ELR (cell line): ENCODE measurements at regions not wholly inside any gene's neighbourhood (a gene's known extent, or its start where the extent isn't known, plus 50 kb on each side); places are given as distances from the start of the nearest gene placed in this dataset.
"Not testable (repeated sequence)": the region's sequence is repeated elsewhere in the genome, so short reads cannot be mapped to it uniquely, and the experiment has no call there.

ENCODE experiments used
- DNase-seq: peaks from one replicate; pipeline ENCODE4 v3.0.0-alpha.2; 2015; ENCODE audit warnings: low read depth

DNA sequence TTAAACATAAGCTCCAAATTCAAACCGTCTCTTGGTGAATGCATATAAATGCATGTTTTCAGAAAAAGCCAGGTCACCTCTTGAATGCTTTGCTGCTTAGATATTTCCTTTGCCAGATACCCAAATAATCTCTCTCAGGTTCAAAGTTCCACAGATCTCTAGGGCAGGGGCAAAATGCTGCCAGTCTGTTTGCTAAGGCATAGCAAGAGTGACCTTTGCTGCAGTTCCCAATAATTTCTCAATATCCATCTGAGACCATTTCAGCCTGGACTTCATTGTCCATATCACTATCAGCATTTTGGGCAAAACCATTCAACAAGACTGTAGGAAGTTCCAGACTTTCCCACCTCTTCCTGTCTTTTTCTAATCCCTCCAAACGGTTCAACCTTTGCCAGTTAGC lies 1006.2 kb upstream of the KCND2 start:
- not testable (repeated sequence) for DNase-seq

- peak; percentile 63 for DNase-seq
Observed at GRCh38 chr7:119270045-119270464, 1002.9 kb upstream of the KCND2 start.

GRCh38 chr7:119270644-119271043 lies 1002.3 kb upstream of the KCND2 start:
- no peak for DNase-seq

DNA sequence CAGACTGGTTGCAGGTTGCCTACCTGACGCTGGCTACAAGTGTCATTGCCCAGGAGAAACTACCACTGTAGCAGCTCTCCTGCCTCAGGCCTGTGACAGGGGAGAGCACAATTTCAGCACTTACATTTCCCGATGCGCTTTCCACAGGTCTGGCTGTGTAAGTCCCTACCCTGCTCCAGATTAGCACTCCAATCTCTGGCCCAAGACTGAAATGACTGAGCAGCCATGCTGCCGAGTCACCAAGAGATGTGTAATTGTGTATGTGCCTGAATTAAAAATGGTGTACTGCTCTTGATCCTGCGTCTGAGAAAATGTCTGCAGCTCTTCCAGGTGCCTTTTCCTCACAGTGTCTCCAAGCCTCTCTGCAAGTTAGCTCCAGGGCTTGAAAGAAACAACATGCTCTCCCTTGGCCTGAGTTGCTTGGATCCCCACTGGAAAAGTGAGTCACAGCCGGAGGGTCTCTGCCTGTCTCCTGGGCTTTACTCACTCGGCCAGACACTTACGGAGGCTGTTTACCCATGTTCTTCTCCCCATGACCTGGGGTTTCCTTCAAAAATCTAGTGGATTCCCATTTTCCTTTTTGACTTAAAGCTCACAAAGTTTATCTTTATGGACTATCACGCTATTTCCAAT lies 1001.7 kb upstream of the KCND2 start:
- DNase-seq, result no peak

- no peak for DNase-seq
Observed at GRCh38 chr7:119281181-119281846, 991.7 kb upstream of the KCND2 start.

- no peak for DNase-seq
Observed at GRCh38 chr7:119283353-119283752, 989.6 kb upstream of the KCND2 start.

DNA sequence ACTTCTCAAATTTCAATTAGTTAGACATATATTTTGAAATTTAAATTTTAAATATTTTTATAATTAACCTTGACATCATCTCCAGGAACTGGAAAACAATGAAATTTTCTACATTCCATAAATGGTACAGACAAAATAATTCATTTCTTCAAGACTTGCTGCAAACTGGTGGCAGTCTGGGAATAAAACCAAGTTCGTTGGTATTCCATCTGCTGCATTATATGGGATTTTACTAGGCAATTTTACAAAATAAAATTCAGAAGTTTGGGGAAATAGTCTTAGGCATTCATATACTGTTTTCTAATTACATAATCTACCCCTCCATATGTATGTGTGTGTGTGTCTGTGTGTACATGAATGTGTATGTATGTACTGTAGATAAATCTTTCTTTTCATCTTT lies 984.6 kb upstream of the KCND2 start:
- no peak for DNase-seq

GRCh38 chr7:119300341-119300740 lies 972.6 kb upstream of the KCND2 start:
- DNase-seq, result not testable (repeated sequence)

GRCh38 chr7:119320316-119320715 lies 952.7 kb upstream of the KCND2 start:
- DNase-seq, result no peak

DNA sequence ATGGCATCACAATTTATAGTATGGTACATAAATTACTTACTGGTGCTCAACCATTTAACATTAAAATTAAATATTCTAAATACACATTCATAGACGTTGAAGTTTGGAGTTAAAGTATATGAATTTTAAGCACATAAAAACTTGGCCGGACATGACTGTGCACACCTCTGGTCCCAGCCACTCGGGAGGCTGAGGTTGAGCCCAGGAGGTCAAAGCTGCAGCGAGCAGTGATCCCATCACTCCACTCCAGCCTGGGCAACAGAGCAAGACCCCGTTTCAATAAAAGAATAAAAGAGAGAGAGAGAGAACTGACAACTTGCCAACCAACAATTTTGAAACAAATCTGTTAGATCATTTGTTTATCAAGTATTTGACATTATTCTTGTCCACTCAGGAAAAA lies 943.3 kb upstream of the KCND2 start:
- DNase-seq, result no peak

- DNase-seq, result no peak
Observed at GRCh38 chr7:119335405-119335804, 937.6 kb upstream of the KCND2 start.

DNA sequence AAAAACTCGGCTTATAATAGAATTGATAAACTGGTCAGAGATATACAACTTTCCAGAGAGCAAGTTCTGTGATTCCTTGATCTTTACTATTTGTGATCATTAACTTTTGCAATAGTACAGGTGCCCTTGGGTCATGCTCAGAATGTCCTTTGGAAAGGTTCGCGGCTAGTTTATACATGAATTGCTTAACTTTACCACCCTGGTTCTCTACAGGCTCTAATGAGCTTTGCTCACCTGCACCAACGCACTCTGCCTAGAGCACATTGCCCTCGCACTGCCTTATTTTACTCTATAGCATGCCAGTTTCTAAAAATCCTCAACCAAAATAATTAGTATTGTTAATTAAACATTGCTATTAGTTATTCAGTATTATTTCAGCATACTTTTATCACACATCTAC lies 931.2 kb upstream of the KCND2 start:
- DNase-seq, result no peak

DNA sequence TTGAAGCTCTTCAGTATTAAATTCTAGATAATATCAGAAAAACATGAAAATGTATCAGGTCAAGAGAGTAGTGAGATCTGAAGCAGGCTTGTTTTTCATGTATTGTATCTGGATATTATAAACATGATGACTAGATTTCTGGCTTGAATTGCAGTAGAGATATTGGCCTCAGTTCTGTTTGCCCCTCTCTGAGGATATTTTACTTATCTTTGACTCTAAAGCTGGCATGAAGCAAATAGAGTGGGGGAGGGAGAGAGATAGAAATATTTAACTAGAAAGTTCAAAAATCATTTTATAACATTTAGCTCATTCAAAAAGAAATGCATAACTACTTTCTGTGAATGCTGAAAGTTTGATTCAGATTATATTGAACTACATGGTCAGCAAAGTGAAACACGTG lies 929.7 kb upstream of the KCND2 start:
- DNase-seq, result no peak

- no peak for DNase-seq
Observed at GRCh38 chr7:119344466-119344865, 928.5 kb upstream of the KCND2 start.

DNA sequence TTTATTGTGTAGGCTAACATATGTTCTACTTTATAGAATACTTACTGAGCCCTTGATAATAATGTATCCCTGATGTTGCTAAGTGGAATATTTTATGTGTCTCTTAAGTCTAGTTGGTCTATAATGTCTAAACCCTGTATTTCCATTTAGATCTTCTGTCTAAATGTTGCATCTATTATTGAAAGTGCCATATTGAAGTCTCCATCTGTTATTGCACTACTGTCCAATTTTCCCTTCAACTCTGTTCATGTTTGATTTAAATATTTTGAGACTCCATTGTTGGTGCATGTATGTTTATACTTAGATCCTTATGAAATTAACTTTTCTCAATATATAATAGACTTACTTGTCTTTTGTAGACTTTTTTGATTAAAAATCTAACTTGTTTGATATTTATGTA lies 924.5 kb upstream of the KCND2 start:
- DNase-seq, result no peak

- no peak for DNase-seq
Observed at GRCh38 chr7:119350334-119350733, 922.6 kb upstream of the KCND2 start.

DNA sequence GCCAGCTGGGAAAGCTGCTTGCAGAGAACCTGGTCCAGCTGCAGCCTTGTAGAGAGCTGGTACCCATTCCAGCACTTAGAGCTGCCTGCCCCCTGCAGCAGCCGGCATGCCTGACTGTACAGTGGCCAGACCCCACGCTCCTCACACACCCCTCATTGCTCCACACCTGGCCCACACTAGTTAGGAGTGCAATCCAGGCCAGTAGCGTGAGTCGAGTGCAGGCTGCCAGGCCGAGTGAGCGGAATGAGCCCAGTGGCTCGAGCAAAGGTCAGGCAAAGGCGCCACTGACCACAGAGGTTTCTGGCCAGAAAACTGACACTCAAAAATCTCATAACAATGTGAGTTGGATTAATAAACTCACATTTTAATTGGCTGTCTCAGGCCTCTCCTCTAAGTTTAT lies 921.7 kb upstream of the KCND2 start:
- DNase-seq, result no peak

DNA sequence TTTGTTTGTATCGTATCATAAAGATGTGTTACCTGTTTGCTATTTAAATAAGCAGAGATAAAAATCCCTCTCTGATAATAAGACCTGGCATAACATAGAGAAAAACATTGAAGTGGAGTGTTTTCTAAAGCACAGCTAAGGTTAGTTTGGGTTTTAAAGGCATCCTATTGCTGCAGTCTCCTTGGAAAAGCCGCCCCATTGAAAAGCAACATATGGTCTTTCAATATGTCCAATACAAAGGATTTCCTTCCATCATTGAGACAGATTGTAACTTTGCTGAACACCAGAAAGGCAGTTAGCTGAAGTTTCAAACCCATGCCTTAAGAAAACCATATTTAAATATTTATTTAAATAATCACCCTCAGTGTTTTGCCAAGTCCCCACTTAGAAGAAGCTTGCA lies 898.5 kb upstream of the KCND2 start:
- DNase-seq, result no peak

DNA sequence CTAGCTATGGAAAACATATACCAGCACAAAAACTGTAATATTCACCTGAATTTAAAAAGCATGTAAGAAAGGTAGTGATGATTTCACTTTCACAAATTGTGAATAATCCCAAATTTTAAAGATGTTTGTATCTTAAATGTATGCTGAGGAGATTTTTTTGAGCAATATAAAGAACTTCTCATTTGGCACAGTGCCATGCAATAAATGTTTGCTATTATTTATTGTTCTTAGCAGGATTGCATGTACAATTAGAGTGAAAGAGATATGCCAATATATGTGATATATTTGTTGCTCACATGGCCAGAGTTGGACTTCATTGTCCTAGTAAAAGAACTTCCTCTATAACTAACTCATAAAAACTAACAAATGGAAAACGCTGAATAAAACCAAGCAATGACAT lies 895.1 kb upstream of the KCND2 start:
- DNase-seq, result no peak

DNA sequence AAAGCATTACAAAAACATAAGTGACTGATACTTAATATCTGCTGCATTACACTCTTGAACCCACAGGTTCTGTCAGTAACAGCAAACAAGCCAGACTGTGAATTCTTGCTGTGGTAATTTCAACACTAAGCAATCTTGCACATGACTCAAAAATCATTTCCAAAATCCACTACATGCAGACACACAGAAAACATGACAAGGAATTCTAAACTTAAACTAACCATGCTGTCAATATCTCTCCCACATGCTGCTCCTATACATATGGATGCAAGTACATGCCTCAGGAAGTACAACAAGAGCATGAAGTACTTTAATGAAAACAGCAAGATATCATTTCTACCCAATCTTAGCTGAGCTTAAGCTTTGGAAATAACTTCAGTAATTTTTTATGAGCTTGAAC lies 890.2 kb upstream of the KCND2 start:
- DNase-seq, result no peak

GRCh38 chr7:119395024-119395423 lies 878.0 kb upstream of the KCND2 start:
- DNase-seq, result no peak

- DNase-seq, result no peak
Observed at GRCh38 chr7:119397156-119397555, 875.8 kb upstream of the KCND2 start.

GRCh38 chr7:119408596-119408995 lies 864.4 kb upstream of the KCND2 start:
- DNase-seq, result no peak

- no peak for DNase-seq
Observed at GRCh38 chr7:119413314-119413805, 859.6 kb upstream of the KCND2 start.
